CD4-positive, alpha-beta T cell (primary cell): ENCODE measurements at regions not wholly inside any gene's neighbourhood (a gene's known extent, or its start where the extent isn't known, plus 50 kb on each side); places are given as distances from the start of the nearest gene placed in this dataset.

Source experiments
- ATAC-seq: fragments of 200-7000 bp; cut with Tn5 transposase; one replicate; pipeline ENCODE4 v1.10.0; 2022; ENCODE audit warnings: mild to moderate bottlenecking; ENCODE audit not compliant: poor library complexity
- CTCF ChIA-PET: fragments of 350-600 bp; sonication (Branson Sonifier 250); formaldehyde crosslinking; loops from one replicate; lab custom pipeline; 2021; ENCODE audit warnings: antibody characterized with exemption, inconsistent platforms; lab: Charles Lee
- POLR2A ChIA-PET: fragments of 350-600 bp; sonication (Branson Sonifier 250); formaldehyde crosslinking; loops from one replicate; lab custom pipeline; 2021; ENCODE audit warnings: antibody characterized with exemption, inconsistent platforms; lab: Charles Lee
- DNase-seq, 14 experiments: peaks; one replicate each; pipeline ENCODE4 v3.0.0-alpha.2; 2013 to 2020; ENCODE audit warnings: mixed read lengths in 2 of 14
- H3K27ac ChIP-seq, 2 donors: one replicate each; pipeline versions ENCODE4 v1.5.1 to v1.7.0; 2013; ENCODE audit warnings: low read length in 2 of 2, low read depth in 1 of 2, mild to moderate bottlenecking in 1 of 2
- H3K27me3 ChIP-seq, 2 experiments: 1 replicate in 1 of 2; 2 replicates in 1 of 2; pipeline versions ENCODE4 v1.6.1 to v1.7.0; 2013; ENCODE audit warnings: low read length in 2 of 2, control low read depth in 1 of 2, mild to moderate bottlenecking in 1 of 2, moderate library complexity in 1 of 2; ENCODE audit not compliant: insufficient read depth in 2 of 2, control insufficient read depth in 1 of 2
- H3K36me3 ChIP-seq: one replicate; pipeline ENCODE4 v1.6.1; 2013; ENCODE audit warnings: low read length, control low read depth; ENCODE audit not compliant: insufficient read depth
- H3K4me1 ChIP-seq: one replicate; pipeline ENCODE4 v1.6.1; 2013; ENCODE audit warnings: low read length, control low read depth; ENCODE audit not compliant: insufficient read depth
- H3K4me3 ChIP-seq: one replicate; pipeline ENCODE4 v1.5.1; 2013; ENCODE audit warnings: mild to moderate bottlenecking, low read length, moderate library complexity
- H3K9me3 ChIP-seq, 2 experiments: 1 replicate in 1 of 2; 2 replicates in 1 of 2; pipeline versions ENCODE4 v1.6.1 to v1.7.0; 2013; ENCODE audit warnings: low read length in 2 of 2, mild to moderate bottlenecking in 2 of 2, control low read depth in 1 of 2, moderate library complexity in 1 of 2; ENCODE audit not compliant: control insufficient read depth in 1 of 2, insufficient read depth in 1 of 2
- H3K27ac Mint-ChIP-seq: one replicate; pipeline ENCODE4 v1.8.0; 2020; ENCODE audit warnings: mixed read lengths
- H3K27me3 Mint-ChIP-seq: one replicate; pipeline ENCODE4 v1.8.0; 2021; ENCODE audit warnings: mixed read lengths
- H3K36me3 Mint-ChIP-seq: one replicate; pipeline ENCODE4 v1.8.0; 2021; ENCODE audit warnings: low read depth, mixed read lengths
- H3K4me1 Mint-ChIP-seq: one replicate; pipeline ENCODE4 v1.8.0; 2021; ENCODE audit warnings: low read depth, mixed read lengths
- H3K4me3 Mint-ChIP-seq: one replicate; pipeline ENCODE4 v1.8.0; 2020; ENCODE audit warnings: mild to moderate bottlenecking, mixed read lengths
- H3K9me3 Mint-ChIP-seq: one replicate; pipeline ENCODE4 v1.8.0; 2020; ENCODE audit warnings: mixed read lengths
- CTCF ChIP-seq: fragments of 200-600 bp; IDR thresholded peaks from one replicate; pipeline ENCODE4 v1.8.0; 2022; ENCODE audit warnings: antibody characterized with exemption, mild to moderate bottlenecking
- intact Hi-C, 2 experiments: fragments of 100-400 bp; cut with DNase I in 1 of 2; cut with micrococcal nuclease in 1 of 2; formaldehyde crosslinking; loops; one replicate each; pipeline versions ENCODE4 v1.15.1 to v1.9.0; 2023 to 2025; cut with DNase I, micrococcal nuclease

- Histone ChIP-seq H3K27me3 (no peaks in the 10 kb centered on the region), H3K36me3 (no peaks in the 10 kb centered on the region), H3K4me3 (no peak overlapping the region), H3K4me1 (peaks cover 8% of the 10 kb centered on the region), H3K27ac (no peak overlapping the region), H3K9me3 (no peaks in the 10 kb centered on the region)
- DNase-seq (no peak), ATAC-seq (no peak)
- no peaks in the 10 kb centered on the region for H3K4me1 Mint-ChIP-seq
- ChIA-PET CTCF (no interaction called here), POLR2A (no interaction called here)
- intact Hi-C loops: no loop called here
- no peaks in the 10 kb centered on the region for H3K36me3 Mint-ChIP-seq
- no peaks in the 10 kb centered on the region for H3K27me3 Mint-ChIP-seq
- H3K27ac Mint-ChIP-seq: no peak overlapping the region
- no peaks in the 10 kb centered on the region for H3K9me3 Mint-ChIP-seq
- H3K4me3 Mint-ChIP-seq: no peak overlapping the region
- TF ChIP-seq CTCF: no peak
Observed at GRCh38 chr2:8593243-8593642, 88.6 kb upstream of the ID2 start.

GRCh38 chr2:8594731-8595427, 87.0 kb upstream of the ID2 start:
- H3K4me3 ChIP-seq: no peak overlapping the region
- no peaks in the 10 kb centered on the region for H3K4me1 ChIP-seq
- Mint-ChIP-seq H3K36me3 (no peaks in the 10 kb centered on the region), H3K4me1 (no peaks in the 10 kb centered on the region), H3K27ac (no peak overlapping the region), H3K9me3 (no peaks in the 10 kb centered on the region), H3K4me3 (no peak overlapping the region), H3K27me3 (no peaks in the 10 kb centered on the region)
- peak in 1 of 14 experiments; percentile 30 for DNase-seq
- no peak for ATAC-seq
- TF ChIP-seq CTCF: no peak
- POLR2A ChIA-PET: no interaction called here
- CTCF ChIA-PET: no interaction called here
- H3K36me3 ChIP-seq: no peaks in the 10 kb centered on the region
- no peak overlapping the region for H3K27ac ChIP-seq
- intact Hi-C loops: no loop called here
- no peaks in the 10 kb centered on the region for H3K27me3 ChIP-seq
- no peaks in the 10 kb centered on the region for H3K9me3 ChIP-seq

DNA sequence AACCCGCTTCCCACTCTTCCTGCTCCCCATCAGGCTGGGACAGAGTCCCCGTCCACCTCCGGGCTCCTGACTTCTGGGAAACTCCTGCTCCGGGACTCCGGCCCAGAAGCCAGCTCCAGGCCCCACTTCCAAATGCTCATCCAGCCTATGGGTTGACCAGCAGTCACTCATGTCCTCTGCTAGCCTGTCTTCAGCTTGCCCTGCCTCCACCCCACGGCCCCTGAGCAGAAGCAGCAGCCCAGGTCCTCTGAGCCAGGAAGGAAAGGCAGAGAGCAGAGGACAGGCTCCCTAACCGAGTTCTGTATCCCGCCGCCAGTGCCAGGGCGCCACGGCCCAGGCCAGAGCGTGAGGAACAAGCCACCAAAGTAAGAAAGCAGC, 86.4 kb upstream of the ID2 start:
- Mint-ChIP-seq H3K4me3 (no peak overlapping the region), H3K27me3 (no peaks in the 10 kb centered on the region), H3K9me3 (no peaks in the 10 kb centered on the region), H3K36me3 (no peaks in the 10 kb centered on the region), H3K27ac (no peak overlapping the region), H3K4me1 (no peaks in the 10 kb centered on the region)
- Histone ChIP-seq H3K27ac (no peak overlapping the region), H3K4me3 (no peak overlapping the region), H3K36me3 (no peaks in the 10 kb centered on the region), H3K9me3 (no peaks in the 10 kb centered on the region), H3K27me3 (no peaks in the 10 kb centered on the region), H3K4me1 (no peaks in the 10 kb centered on the region)
- intact Hi-C loops: no loop called here
- ChIA-PET POLR2A (no interaction called here), CTCF (no interaction called here)
- no peak for TF ChIP-seq CTCF
- ATAC-seq: no peak
- peak in 1 of 14 experiments; percentile 31 for DNase-seq
